Fibroblast of lung (primary cell): ENCODE measurements at regions not wholly inside any gene's neighbourhood (a gene's known extent, or its start where the extent isn't known, plus 50 kb on each side); places are given as distances from the start of the nearest gene placed in this dataset.

ENCODE experiments used
- DNase-seq, 2 donors: peaks; one replicate each; pipeline versions ENCODE4 v3.0.0 to v3.0.0-alpha.2; 2010; ENCODE audit warnings: low read depth in 2 of 2
- H2AFZ ChIP-seq: 2 replicates; pipeline ENCODE4 v1.5.1; 2012; ENCODE audit warnings: low read length, control low read depth, inconsistent platforms
- H3K27ac ChIP-seq: 2 replicates; pipeline ENCODE4 v1.5.1; 2011; ENCODE audit warnings: low read length, control low read depth; ENCODE audit not compliant: insufficient read depth
- H3K27me3 ChIP-seq: 2 replicates; pipeline ENCODE4 v1.5.1; 2011; ENCODE audit warnings: mild to moderate bottlenecking, low read length; ENCODE audit not compliant: control insufficient read depth, insufficient read depth
- H3K36me3 ChIP-seq: 2 replicates; pipeline ENCODE4 v1.5.1; 2011; ENCODE audit warnings: low read length; ENCODE audit not compliant: control insufficient read depth, insufficient read depth
- H3K4me1 ChIP-seq: 2 replicates; pipeline ENCODE4 v1.5.1; 2011; ENCODE audit warnings: low read length; ENCODE audit not compliant: control insufficient read depth, insufficient read depth; ENCODE audit errors: extremely low read depth
- H3K4me2 ChIP-seq: 2 replicates; pipeline ENCODE4 v1.5.1; 2011; ENCODE audit warnings: low read length, control low read depth; ENCODE audit not compliant: insufficient read depth; ENCODE audit errors: extremely low read depth
- H3K4me3 ChIP-seq, 4 experiments: fragments of 200-600 bp in 1 of 4; sonication (generic) in 1 of 4; replicated peaks in 1 of 4; 2 replicates each; pipeline ENCODE4 v1.5.1; 2011 to 2016; ENCODE audit warnings: low read length in 4 of 4, low read depth in 3 of 4, mild to moderate bottlenecking in 3 of 4, control low read depth in 2 of 4, inconsistent platforms in 1 of 4, mixed read lengths in 1 of 4; ENCODE audit not compliant: insufficient read depth in 1 of 4; ENCODE audit errors: control extremely low read depth in 1 of 4
- H3K79me2 ChIP-seq: 2 replicates; pipeline ENCODE4 v1.5.1; 2012; ENCODE audit warnings: mild to moderate bottlenecking, low read length, inconsistent platforms; ENCODE audit not compliant: control insufficient read depth, insufficient read depth
- H3K9ac ChIP-seq: 2 replicates; pipeline ENCODE4 v1.5.1; 2011; ENCODE audit warnings: mild to moderate bottlenecking, low read length, control low read depth; ENCODE audit not compliant: insufficient read depth
- H3K9me3 ChIP-seq: 2 replicates; pipeline ENCODE4 v1.5.1; 2012; ENCODE audit warnings: low read depth, low read length; ENCODE audit not compliant: control insufficient read depth, insufficient read depth
- H4K20me1 ChIP-seq: 2 replicates; pipeline ENCODE4 v1.5.1; 2011; ENCODE audit warnings: low read length; ENCODE audit not compliant: control insufficient read depth, insufficient read depth; ENCODE audit errors: extremely low read depth
- EZH2 ChIP-seq: IDR thresholded peaks from 2 replicates; pipeline ENCODE4 v1.5.1; 2012; ENCODE audit warnings: low read length, control low read depth, mild to moderate bottlenecking; ENCODE audit errors: missing control alignments
- TF ChIP-seq, protein P1 (sequence below), 2 donors: IDR thresholded peaks in 1 of 2; conservative IDR thresholded peaks in 1 of 2; 1 replicate in 1 of 2; 2 replicates in 1 of 2; pipeline ENCODE4 v1.5.1; 2011 to 2012; ENCODE audit warnings: low read length in 2 of 2, control low read depth in 1 of 2, inconsistent platforms in 1 of 2, low read depth in 1 of 2, mild to moderate bottlenecking in 1 of 2

DNA sequence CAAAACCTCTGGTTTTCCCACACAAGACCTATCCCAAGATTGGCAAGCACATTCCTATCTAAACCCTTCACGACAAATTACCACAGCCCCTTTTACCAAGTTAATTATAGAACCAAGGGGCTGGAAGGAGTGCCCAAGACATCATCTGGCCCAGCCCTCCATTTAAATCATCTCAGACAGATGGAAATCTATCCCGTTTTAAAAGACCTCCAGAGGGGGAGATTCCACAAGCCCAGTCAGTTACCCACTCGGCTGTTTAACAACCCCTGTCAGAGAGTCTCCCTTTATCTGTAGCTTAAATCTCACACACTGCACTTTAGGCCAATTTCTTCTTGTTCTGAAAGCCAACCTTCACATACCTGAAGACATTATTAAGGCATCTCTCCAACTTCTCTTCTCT, 179.1 kb upstream of the MEIS1 start:
- H3K9me3 ChIP-seq, result no peaks in the 10 kb centered on the region
- no peaks in the 10 kb centered on the region for H4K20me1 ChIP-seq
- H3K27me3 ChIP-seq, result no peaks in the 10 kb centered on the region
- H2AFZ ChIP-seq, result no peak overlapping the region
- no peaks in the 10 kb centered on the region for H3K4me1 ChIP-seq
- no peaks in the 10 kb centered on the region for H3K79me2 ChIP-seq
- H3K4me3 ChIP-seq, result no peak overlapping the region
- no peak for DNase-seq
- no peak overlapping the region for H3K27ac ChIP-seq
- no peak for TF ChIP-seq EZH2
- TF ChIP-seq, protein P1, sequence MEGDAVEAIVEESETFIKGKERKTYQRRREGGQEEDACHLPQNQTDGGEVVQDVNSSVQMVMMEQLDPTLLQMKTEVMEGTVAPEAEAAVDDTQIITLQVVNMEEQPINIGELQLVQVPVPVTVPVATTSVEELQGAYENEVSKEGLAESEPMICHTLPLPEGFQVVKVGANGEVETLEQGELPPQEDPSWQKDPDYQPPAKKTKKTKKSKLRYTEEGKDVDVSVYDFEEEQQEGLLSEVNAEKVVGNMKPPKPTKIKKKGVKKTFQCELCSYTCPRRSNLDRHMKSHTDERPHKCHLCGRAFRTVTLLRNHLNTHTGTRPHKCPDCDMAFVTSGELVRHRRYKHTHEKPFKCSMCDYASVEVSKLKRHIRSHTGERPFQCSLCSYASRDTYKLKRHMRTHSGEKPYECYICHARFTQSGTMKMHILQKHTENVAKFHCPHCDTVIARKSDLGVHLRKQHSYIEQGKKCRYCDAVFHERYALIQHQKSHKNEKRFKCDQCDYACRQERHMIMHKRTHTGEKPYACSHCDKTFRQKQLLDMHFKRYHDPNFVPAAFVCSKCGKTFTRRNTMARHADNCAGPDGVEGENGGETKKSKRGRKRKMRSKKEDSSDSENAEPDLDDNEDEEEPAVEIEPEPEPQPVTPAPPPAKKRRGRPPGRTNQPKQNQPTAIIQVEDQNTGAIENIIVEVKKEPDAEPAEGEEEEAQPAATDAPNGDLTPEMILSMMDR (conservative IDR thresholded peaks at IDR 0.05 in 1 of 2, IDR thresholded peaks at IDR 0.05 in 1 of 2; ENCODE audit: low read depth in 1 of 2, low read length in 2 of 2), result no peak
- no peak overlapping the region for H3K9ac ChIP-seq
- no peak overlapping the region for H3K4me2 ChIP-seq
- H3K36me3 ChIP-seq, result no peaks in the 10 kb centered on the region

DNA sequence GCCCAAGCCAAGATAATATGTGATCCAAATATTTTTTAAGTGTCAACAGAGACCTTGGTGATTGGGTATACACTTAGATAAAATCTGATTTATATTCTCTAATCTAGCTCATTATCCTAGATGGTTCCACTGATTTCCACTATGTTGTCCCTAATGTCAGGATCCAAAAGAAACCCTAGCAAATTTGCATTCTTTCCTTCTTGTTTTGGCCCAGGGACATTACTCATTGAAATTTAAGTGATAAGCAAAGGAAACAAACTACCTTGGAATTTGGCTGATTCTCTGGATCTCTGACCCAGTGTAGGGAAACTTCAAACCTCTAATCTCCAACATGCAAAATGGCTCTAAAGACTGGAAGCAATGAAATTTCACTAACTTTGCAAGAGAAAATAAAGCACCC, 179.8 kb upstream of the MEIS1 start:
- no peak for TF ChIP-seq EZH2
- TF ChIP-seq, protein P1 (conservative IDR thresholded peaks at IDR 0.05 in 1 of 2, IDR thresholded peaks at IDR 0.05 in 1 of 2; ENCODE audit: low read depth in 1 of 2, low read length in 2 of 2), result no peak
- no peak overlapping the region for H3K27ac ChIP-seq
- no peak overlapping the region for H3K4me2 ChIP-seq
- DNase-seq, result no peak
- H3K36me3 ChIP-seq, result no peaks in the 10 kb centered on the region
- no peaks in the 10 kb centered on the region for H3K9me3 ChIP-seq
- H3K4me3 ChIP-seq, result no peak overlapping the region
- no peaks in the 10 kb centered on the region for H3K27me3 ChIP-seq
- no peak overlapping the region for H3K9ac ChIP-seq
- H3K4me1 ChIP-seq, result no peaks in the 10 kb centered on the region
- H2AFZ ChIP-seq, result no peak overlapping the region
- no peaks in the 10 kb centered on the region for H3K79me2 ChIP-seq
- H4K20me1 ChIP-seq, result no peaks in the 10 kb centered on the region

DNA sequence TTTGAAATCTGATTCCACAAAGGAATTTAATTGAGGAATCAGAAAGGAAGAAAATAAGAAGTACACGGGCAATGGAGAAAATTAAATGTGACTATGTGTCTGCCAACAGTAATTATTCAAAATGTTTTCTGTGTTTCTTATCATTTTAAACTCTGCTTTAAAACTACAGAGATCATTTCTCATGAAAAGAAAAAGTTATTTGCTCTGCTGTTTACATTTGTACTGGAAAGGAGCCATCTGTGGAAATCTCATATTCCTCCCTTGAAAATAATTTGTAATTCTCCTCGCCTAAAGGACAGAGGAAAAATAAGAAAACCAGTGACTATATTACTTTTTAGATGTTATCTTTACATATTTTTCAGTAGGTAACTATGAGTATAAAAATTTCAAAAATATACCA, 181.9 kb upstream of the MEIS1 start:
- H3K79me2 ChIP-seq, result no peaks in the 10 kb centered on the region
- H3K36me3 ChIP-seq, result no peaks in the 10 kb centered on the region
- no peaks in the 10 kb centered on the region for H3K9me3 ChIP-seq
- no peaks in the 10 kb centered on the region for H3K4me1 ChIP-seq
- TF ChIP-seq, protein P1 (conservative IDR thresholded peaks at IDR 0.05 in 1 of 2, IDR thresholded peaks at IDR 0.05 in 1 of 2; ENCODE audit: low read depth in 1 of 2, low read length in 2 of 2), result no peak
- no peak for TF ChIP-seq EZH2
- no peak overlapping the region for H3K4me3 ChIP-seq
- DNase-seq, result no peak
- H3K4me2 ChIP-seq, result no peak overlapping the region
- H3K27me3 ChIP-seq, result no peaks in the 10 kb centered on the region
- no peaks in the 10 kb centered on the region for H4K20me1 ChIP-seq
- H3K27ac ChIP-seq, result no peak overlapping the region
- H3K9ac ChIP-seq, result no peak overlapping the region
- H2AFZ ChIP-seq, result no peak overlapping the region
